GM18499 (cell line): ENCODE measurements at regions not wholly inside any gene's neighbourhood (a gene's known extent, or its start where the extent isn't known, plus 50 kb on each side); places are given as distances from the start of the nearest gene placed in this dataset.

Experiments
- ATAC-seq: cut with Tn5 transposase; IDR thresholded peaks from one replicate; pipeline ENCODE4 v1.9.1; 2021; ENCODE audit warnings: moderate number of reproducible peaks; ENCODE audit not compliant: insufficient read depth, unreplicated experiment

GRCh38 chr4:71923070-71923469, 108.7 kb upstream of the NPFFR2 start:
- no peak for ATAC-seq

GRCh38 chr4:71930459-71930858, 101.3 kb upstream of the NPFFR2 start:
- no peak for ATAC-seq

DNA sequence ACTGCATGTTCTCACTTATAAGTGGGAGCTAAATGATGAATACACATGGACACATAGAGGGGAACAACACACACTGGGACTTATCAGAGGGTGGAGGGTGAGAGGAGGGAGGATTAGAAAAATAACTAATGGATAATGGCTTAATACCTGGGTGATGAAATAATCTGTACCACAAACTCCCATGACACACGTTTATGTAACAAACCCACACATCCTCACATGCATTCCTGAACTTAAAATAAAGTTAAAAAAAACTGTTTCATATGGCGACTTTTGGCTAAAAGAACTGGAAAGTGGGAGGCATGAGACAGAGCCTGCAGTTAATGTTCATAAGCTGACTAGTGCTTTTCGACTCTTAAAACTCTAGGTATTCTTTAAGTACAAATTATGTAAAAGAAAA, 98.9 kb upstream of the NPFFR2 start:
- no peak for ATAC-seq

DNA sequence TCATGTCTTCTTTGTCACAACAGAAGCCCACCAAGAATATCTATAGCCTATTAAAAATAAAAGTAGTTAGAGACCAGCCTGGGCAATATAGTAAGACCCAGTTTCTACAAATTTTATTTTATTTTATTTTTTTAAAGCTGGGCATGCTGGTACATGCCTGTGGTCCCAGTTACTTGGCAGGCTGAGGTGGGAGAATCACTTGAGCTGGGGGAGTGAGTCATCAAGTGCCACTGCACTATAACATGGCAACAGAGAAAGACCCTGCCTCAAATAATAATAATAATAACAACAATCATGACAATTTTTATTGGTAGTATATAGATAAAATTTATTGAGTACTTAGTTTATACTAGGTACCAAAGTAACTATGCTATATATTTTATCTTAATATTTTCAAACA, 93.0 kb upstream of the NPFFR2 start:
- no peak for ATAC-seq

DNA sequence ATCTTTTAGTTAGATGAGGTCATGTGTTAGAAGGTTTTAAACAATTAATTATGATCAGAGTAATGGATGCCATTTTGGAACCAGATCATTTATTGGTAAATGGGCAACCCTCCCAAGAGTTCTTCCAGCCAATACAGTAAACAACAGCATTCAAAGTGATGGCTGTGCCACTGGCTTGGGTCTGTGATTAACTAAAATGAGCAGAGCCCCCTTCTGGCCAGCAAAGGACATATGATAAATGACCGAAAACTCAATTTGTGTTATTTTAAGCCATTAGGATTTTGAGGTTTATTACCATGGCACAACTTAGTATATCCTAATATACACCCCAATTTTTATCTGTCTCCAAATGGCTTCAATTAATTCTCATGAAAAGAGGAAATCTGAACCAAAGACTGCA, 90.8 kb upstream of the NPFFR2 start:
- no peak for ATAC-seq

- no peak for ATAC-seq
These were observed 86.8 kb upstream of the NPFFR2 start for GRCh38 chr4:71944956-71945355.

DNA sequence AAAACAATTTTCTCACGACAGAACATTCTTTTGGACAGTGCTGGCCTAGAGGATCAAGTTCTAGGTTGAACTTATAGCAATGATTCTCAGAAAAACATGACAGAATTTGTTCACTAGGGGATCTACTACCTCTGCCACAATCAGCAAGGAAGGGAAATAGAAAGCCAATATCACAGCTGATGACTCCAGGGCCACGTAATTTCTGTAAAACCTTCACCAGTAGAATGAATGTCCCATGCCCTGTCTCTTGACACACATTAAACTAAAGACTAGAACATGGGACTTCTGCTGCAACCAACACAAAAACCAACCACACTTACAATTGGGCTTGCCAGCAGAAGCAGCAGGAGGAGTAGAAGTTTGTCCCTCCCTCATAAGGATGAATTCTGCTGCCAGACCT, 86.0 kb upstream of the NPFFR2 start:
- no peak for ATAC-seq

DNA sequence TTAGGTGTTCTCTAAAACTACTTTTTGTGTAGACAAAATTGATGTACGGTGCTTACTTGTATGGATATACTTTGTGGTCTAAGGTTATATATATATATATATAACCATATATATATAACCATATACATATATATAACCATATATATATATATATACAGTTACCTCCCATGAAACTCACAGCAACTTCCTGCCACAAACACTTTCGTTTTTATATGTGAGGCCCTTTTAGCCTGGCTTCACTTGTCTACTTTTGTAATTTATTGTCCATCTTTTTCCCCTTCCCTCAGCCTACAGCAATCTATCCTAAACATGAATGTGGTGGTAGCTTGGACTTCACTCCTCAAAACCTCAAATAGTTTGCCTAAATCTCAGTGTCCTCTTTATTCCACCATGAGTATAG, 72.8 kb upstream of the NPFFR2 start:
- ATAC-seq, result no peak

GRCh38 chr4:71962622-71963264, 69.1 kb upstream of the NPFFR2 start:
- no peak for ATAC-seq

DNA sequence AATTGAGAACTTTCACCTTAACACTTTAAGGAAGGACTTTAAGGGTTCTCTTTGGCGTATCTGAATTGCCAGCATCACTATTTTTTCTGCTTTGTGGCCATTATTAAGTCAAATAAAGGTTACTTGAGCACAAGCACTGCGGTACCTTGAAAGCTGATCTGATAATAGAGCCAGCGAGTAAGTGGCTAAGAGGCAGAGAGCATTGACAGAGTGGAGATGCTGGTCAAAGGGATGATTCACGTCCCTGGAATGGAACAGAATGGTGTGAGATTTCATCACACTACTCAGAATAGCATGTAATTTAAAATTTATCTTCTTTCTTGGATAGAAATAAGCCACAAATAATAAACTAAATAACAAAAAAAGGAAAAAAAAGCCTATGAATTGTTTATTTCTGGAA, 57.1 kb upstream of the NPFFR2 start:
- ATAC-seq, result no peak

- no peak for ATAC-seq
These were observed 55.3 kb upstream of the NPFFR2 start for GRCh38 chr4:71976523-71976922.

GRCh38 chr4:71978210-71978835, 53.5 kb upstream of the NPFFR2 start:
- no peak for ATAC-seq

- ATAC-seq, result no peak
These were observed 50.8 kb upstream of the NPFFR2 start for GRCh38 chr4:71980976-71981375.
